ENCODE measurements at regions not wholly inside any gene's neighbourhood (a gene's known extent, or its start where the extent isn't known, plus 50 kb on each side); places are given as distances from the start of the nearest gene placed in this dataset.

- TF ChIP-seq YY1 (IDR thresholded peaks at IDR 0.05; ENCODE audit: insufficient read depth, insufficient read length) (no peak), SUZ12 (IDR thresholded peaks at IDR 0.05; ENCODE audit: extremely low read depth, insufficient read depth, insufficient read length) (no peak), ZNF274 (IDR thresholded peaks at IDR 0.05; ENCODE audit: low read depth, low read length) (no peak)
Observed at GRCh38 chr1:178632653-178633052, 92.4 kb upstream of the RALGPS2 start.
